Endothelial cell (in vitro differentiated cells): ENCODE measurements at regions not wholly inside any gene's neighbourhood (a gene's known extent, or its start where the extent isn't known, plus 50 kb on each side); places are given as distances from the start of the nearest gene placed in this dataset.
A peak's percentile ranks its signal among the peaks of the same experiment; 100 is the strongest.

Source experiments
- DNase-seq: peaks from one replicate; pipeline ENCODE4 v3.0.0; 2021; ENCODE audit warnings: low spot score
- H3K27ac Mint-ChIP-seq: one replicate; pipeline ENCODE4 v1.8.0; 2021; ENCODE audit warnings: mixed read lengths, inconsistent platforms; ENCODE audit not compliant: unreplicated experiment
- H3K27me3 Mint-ChIP-seq: one replicate; pipeline ENCODE4 v1.8.0; 2021; ENCODE audit warnings: mild to moderate bottlenecking, moderate library complexity, mixed read lengths, inconsistent platforms; ENCODE audit not compliant: unreplicated experiment
- H3K36me3 Mint-ChIP-seq: one replicate; pipeline ENCODE4 v1.8.0; 2021; ENCODE audit warnings: mild to moderate bottlenecking, low read depth, mixed read lengths, inconsistent platforms; ENCODE audit not compliant: unreplicated experiment
- H3K4me1 Mint-ChIP-seq: one replicate; pipeline ENCODE4 v1.8.0; 2021; ENCODE audit warnings: mild to moderate bottlenecking, mixed read lengths, inconsistent platforms; ENCODE audit not compliant: unreplicated experiment
- H3K4me3 Mint-ChIP-seq: one replicate; pipeline ENCODE4 v1.8.0; 2021; ENCODE audit warnings: mild to moderate bottlenecking, mixed read lengths, inconsistent platforms; ENCODE audit not compliant: unreplicated experiment
- H3K9me3 Mint-ChIP-seq: one replicate; pipeline ENCODE4 v1.8.0; 2021; ENCODE audit warnings: mixed read lengths, inconsistent platforms; ENCODE audit not compliant: unreplicated experiment
- CTCF ChIP-seq: fragments of 200-600 bp; sonication (generic); IDR thresholded peaks from one replicate; pipeline ENCODE4 v1.5.0; 2021; ENCODE audit warnings: antibody characterized with exemption; ENCODE audit not compliant: unreplicated experiment

GRCh38 chr4:149987330-149988086 is 90.7 kb upstream of the DCLK2 start:
- H3K36me3 Mint-ChIP-seq = no peaks in the 10 kb centered on the region
- peak overlapping the region; percentile 65 for H3K27ac Mint-ChIP-seq
- no peak overlapping the region for H3K4me3 Mint-ChIP-seq
- DNase-seq = no peak
- no peak for TF ChIP-seq CTCF
- peaks cover 24% of the 10 kb centered on the region for H3K4me1 Mint-ChIP-seq
- no peaks in the 10 kb centered on the region for H3K27me3 Mint-ChIP-seq
- no peaks in the 10 kb centered on the region for H3K9me3 Mint-ChIP-seq

GRCh38 chr4:149988087-149988410 is 90.2 kb upstream of the DCLK2 start:
- Mint-ChIP-seq H3K4me3 (no peak overlapping the region), H3K4me1 (peaks cover 23% of the 10 kb centered on the region), H3K27ac (no peak overlapping the region), H3K36me3 (no peaks in the 10 kb centered on the region), H3K27me3 (no peaks in the 10 kb centered on the region), H3K9me3 (no peaks in the 10 kb centered on the region)
- TF ChIP-seq CTCF = no peak
- no peak for DNase-seq

GRCh38 chr4:149993030-149993429 is 85.2 kb upstream of the DCLK2 start:
- H3K27me3 Mint-ChIP-seq = no peaks in the 10 kb centered on the region
- H3K9me3 Mint-ChIP-seq = no peaks in the 10 kb centered on the region
- H3K27ac Mint-ChIP-seq = no peak overlapping the region
- H3K4me3 Mint-ChIP-seq = no peak overlapping the region
- peaks cover 3% of the 10 kb centered on the region for H3K4me1 Mint-ChIP-seq
- TF ChIP-seq CTCF = no peak
- DNase-seq = no peak
- no peaks in the 10 kb centered on the region for H3K36me3 Mint-ChIP-seq

GRCh38 chr4:149995134-149995756 is 83.0 kb upstream of the DCLK2 start:
- no peak for TF ChIP-seq CTCF
- Mint-ChIP-seq H3K9me3 (no peaks in the 10 kb centered on the region), H3K4me3 (no peak overlapping the region), H3K27me3 (no peaks in the 10 kb centered on the region), H3K36me3 (no peaks in the 10 kb centered on the region), H3K27ac (no peak overlapping the region), H3K4me1 (no peaks in the 10 kb centered on the region)
- DNase-seq = no peak

GRCh38 chr4:149997881-149998421 is 80.3 kb upstream of the DCLK2 start:
- H3K36me3 Mint-ChIP-seq = no peaks in the 10 kb centered on the region
- DNase-seq = no peak
- H3K9me3 Mint-ChIP-seq = no peaks in the 10 kb centered on the region
- no peak overlapping the region for H3K27ac Mint-ChIP-seq
- H3K4me1 Mint-ChIP-seq = no peaks in the 10 kb centered on the region
- no peak overlapping the region for H3K4me3 Mint-ChIP-seq
- no peaks in the 10 kb centered on the region for H3K27me3 Mint-ChIP-seq
- TF ChIP-seq CTCF = no peak
